ENCODE measurements at regions not wholly inside any gene's neighbourhood (a gene's known extent, or its start where the extent isn't known, plus 50 kb on each side); places are given as distances from the start of the nearest gene placed in this dataset.

DNA sequence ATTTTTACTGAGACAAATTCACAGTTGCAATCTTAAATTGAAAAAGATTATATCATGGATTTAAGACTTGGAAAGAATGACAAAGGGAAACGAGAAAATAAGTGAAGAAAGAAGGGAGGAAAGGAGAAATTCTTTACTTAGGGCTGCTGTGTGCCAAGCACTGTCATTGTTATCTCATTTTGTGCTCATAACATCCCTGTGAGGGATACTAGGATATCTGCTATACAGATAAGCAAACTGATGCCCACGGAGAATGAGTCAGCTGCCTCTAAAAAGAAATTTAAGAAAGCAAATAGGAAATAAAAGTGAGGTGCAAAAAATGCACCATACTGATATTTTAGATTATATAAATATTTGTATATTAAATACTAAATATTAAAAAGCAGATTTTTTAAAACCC, 183.6 kb upstream of the NR5A2 start:
- no peak overlapping the region for H2BK5ac ChIP-seq (ENCODE audit: low read length)
- H2AFZ ChIP-seq (ENCODE audit: low read length) = no peak overlapping the region
- no peak overlapping the region for H3K18ac ChIP-seq (ENCODE audit: low read length)
- no peak overlapping the region for H3K9ac ChIP-seq (ENCODE audit: low read depth, low read length, poor library complexity)
- H4K91ac ChIP-seq (ENCODE audit: low read depth, low read length, poor library complexity) = no peak overlapping the region
- H3K36me3 ChIP-seq (replicated peaks in 1 of 2; ENCODE audit: control insufficient read depth in 2 of 2, insufficient read depth in 2 of 2, low read length in 2 of 2) = no peaks in the 10 kb centered on the region
- no peaks in the 10 kb centered on the region for H3K79me1 ChIP-seq (ENCODE audit: low read depth, low read length)
- H2BK15ac ChIP-seq (ENCODE audit: low read length) = no peak overlapping the region
- no peak overlapping the region for H3K23ac ChIP-seq (ENCODE audit: low read depth, low read length, poor library complexity)
- H2BK120ac ChIP-seq (ENCODE audit: low read depth, low read length) = no peak overlapping the region
- no peak overlapping the region for H3K14ac ChIP-seq (ENCODE audit: low read length)
- H3K4me1 ChIP-seq (ENCODE audit: control insufficient read depth in 2 of 2, insufficient read depth in 1 of 2, low read depth in 1 of 2, low read length in 2 of 2) = no peaks in the 10 kb centered on the region
- H3K27me3 ChIP-seq (ENCODE audit: control insufficient read depth in 3 of 3, insufficient read depth in 3 of 3, low read depth in 1 of 3, low read length in 3 of 3) = no peaks in the 10 kb centered on the region
- H3K9me3 ChIP-seq (replicated peaks in 1 of 2; ENCODE audit: control insufficient read depth in 2 of 2, insufficient read depth in 1 of 2, low read depth in 1 of 2, low read length in 2 of 2) = no peaks in the 10 kb centered on the region
- no peak overlapping the region for H2AK5ac ChIP-seq (ENCODE audit: low read depth, low read length)
- no peak overlapping the region for H3K4ac ChIP-seq (ENCODE audit: low read length)
- H3K27ac ChIP-seq (replicated peaks; ENCODE audit: low read length) = no peak overlapping the region
- no peak overlapping the region for H4K8ac ChIP-seq (ENCODE audit: low read depth, low read length)
- no peak overlapping the region for H3K4me2 ChIP-seq (ENCODE audit: insufficient read depth, low read length, poor library complexity, severe bottlenecking)
- DNase-seq (ENCODE audit: low spot score) = no peak
- WGBS, 2 donors (ENCODE audit: extremely low coverage in 2 of 2, insufficient read length in 2 of 2, insufficient replicate concordance in 1 of 2) = no CpG with 5 or more reads among the region's 2 CpGs
- no peak overlapping the region for H3K4me3 ChIP-seq (ENCODE audit: low read length in 2 of 2)
- H2BK12ac ChIP-seq (ENCODE audit: low read length) = no peak overlapping the region

DNA sequence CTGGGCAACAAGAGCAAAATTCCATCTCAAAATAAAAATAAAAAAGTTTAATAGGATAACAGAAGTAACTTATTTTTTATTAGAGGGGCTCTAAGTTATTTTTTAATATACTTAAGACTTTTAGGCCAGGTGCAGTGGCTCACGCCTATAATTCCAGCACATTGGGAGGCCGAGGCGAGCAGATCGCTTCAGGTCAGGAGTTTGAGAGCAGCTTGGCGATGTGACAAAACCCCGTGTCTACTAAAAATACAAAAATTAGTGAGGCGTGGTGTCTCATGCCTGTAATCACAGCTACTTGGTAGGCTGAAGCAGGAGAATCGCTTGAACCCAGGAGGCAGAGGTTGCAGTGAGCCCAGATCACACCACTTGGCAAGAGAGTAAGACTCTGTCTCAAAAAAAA, 180.5 kb upstream of the NR5A2 start:
- Histone ChIP-seq H3K4ac (ENCODE audit: low read length) (no peak overlapping the region), H4K8ac (ENCODE audit: low read depth, low read length) (no peak overlapping the region), H3K23ac (ENCODE audit: low read depth, low read length, poor library complexity) (no peak overlapping the region), H4K91ac (ENCODE audit: low read depth, low read length, poor library complexity) (no peak overlapping the region), H3K27ac (replicated peaks; ENCODE audit: low read length) (no peak overlapping the region), H2BK12ac (ENCODE audit: low read length) (no peak overlapping the region), H3K4me1 (ENCODE audit: control insufficient read depth in 2 of 2, insufficient read depth in 1 of 2, low read depth in 1 of 2, low read length in 2 of 2) (peaks cover 0 to 5% of the 10 kb centered on the region in 2 donors), H2BK120ac (ENCODE audit: low read depth, low read length) (no peak overlapping the region), H3K14ac (ENCODE audit: low read length) (no peak overlapping the region), H2AK5ac (ENCODE audit: low read depth, low read length) (no peak overlapping the region), H3K79me1 (ENCODE audit: low read depth, low read length) (no peaks in the 10 kb centered on the region), H2BK5ac (ENCODE audit: low read length) (no peak overlapping the region), H3K9ac (ENCODE audit: low read depth, low read length, poor library complexity) (no peak overlapping the region), H3K18ac (ENCODE audit: low read length) (no peak overlapping the region), H3K36me3 (replicated peaks in 1 of 2; ENCODE audit: control insufficient read depth in 2 of 2, insufficient read depth in 2 of 2, low read length in 2 of 2) (no peaks in the 10 kb centered on the region), H3K4me2 (ENCODE audit: insufficient read depth, low read length, poor library complexity, severe bottlenecking) (no peak overlapping the region), H3K27me3 (ENCODE audit: control insufficient read depth in 3 of 3, insufficient read depth in 3 of 3, low read depth in 1 of 3, low read length in 3 of 3) (no peaks in the 10 kb centered on the region), H2AFZ (ENCODE audit: low read length) (no peak overlapping the region), H2BK15ac (ENCODE audit: low read length) (no peak overlapping the region), H3K9me3 (replicated peaks in 1 of 2; ENCODE audit: control insufficient read depth in 2 of 2, insufficient read depth in 1 of 2, low read depth in 1 of 2, low read length in 2 of 2) (no peaks in the 10 kb centered on the region), H3K4me3 (ENCODE audit: low read length in 2 of 2) (no peak overlapping the region)
- WGBS, 2 donors (ENCODE audit: extremely low coverage in 2 of 2, insufficient read length in 2 of 2, insufficient replicate concordance in 1 of 2) = no CpG with 5 or more reads among the region's 8 CpGs
- DNase-seq (ENCODE audit: low spot score) = no peak

DNA sequence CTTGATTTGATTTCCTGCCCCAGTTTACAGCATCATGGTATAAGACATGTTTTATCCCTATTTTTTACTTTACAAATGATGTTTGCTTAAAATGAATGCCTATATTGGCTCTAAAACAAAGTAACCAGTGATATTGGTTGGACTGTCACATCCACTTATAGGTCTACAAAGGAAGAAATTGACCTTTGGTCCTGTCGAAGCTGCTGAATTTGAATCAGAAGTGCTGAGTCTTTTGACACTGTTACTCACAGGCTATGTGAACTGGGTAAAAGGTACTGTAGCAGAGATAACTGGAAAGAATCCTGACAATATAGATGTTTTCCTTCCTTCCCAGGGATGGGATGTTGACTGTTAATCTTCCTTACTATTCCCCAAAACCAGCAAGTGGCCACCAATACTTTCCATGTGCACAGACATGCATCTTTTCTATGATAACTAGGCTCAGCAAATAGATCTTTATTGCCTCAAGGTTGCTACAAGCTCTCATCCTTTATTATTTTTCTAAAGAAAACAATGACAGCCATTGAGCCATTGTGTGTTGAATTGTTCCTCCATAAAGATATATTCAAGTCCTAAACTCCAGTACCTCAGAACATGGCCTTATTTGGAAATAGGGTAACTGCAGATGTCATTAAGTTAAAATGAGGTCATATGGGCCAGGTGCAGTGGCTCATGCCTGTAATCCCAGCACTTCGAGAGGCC, 175.9 kb upstream of the NR5A2 start:
- Histone ChIP-seq H2BK12ac (ENCODE audit: low read length) (no peak overlapping the region), H3K18ac (ENCODE audit: low read length) (no peak overlapping the region), H3K4me1 (ENCODE audit: control insufficient read depth in 2 of 2, insufficient read depth in 1 of 2, low read depth in 1 of 2, low read length in 2 of 2) (peaks cover 0 to 8% of the 10 kb centered on the region in 2 donors), H4K91ac (ENCODE audit: low read depth, low read length, poor library complexity) (no peak overlapping the region), H3K27me3 (ENCODE audit: control insufficient read depth in 3 of 3, insufficient read depth in 3 of 3, low read depth in 1 of 3, low read length in 3 of 3) (no peaks in the 10 kb centered on the region), H3K79me1 (ENCODE audit: low read depth, low read length) (no peaks in the 10 kb centered on the region), H2BK15ac (ENCODE audit: low read length) (no peak overlapping the region), H3K4ac (ENCODE audit: low read length) (no peak overlapping the region), H4K8ac (ENCODE audit: low read depth, low read length) (no peak overlapping the region), H3K23ac (ENCODE audit: low read depth, low read length, poor library complexity) (no peak overlapping the region), H3K36me3 (replicated peaks in 1 of 2; ENCODE audit: control insufficient read depth in 2 of 2, insufficient read depth in 2 of 2, low read length in 2 of 2) (no peaks in the 10 kb centered on the region), H3K4me2 (ENCODE audit: insufficient read depth, low read length, poor library complexity, severe bottlenecking) (no peak overlapping the region), H3K9ac (ENCODE audit: low read depth, low read length, poor library complexity) (no peak overlapping the region), H3K9me3 (replicated peaks in 1 of 2; ENCODE audit: control insufficient read depth in 2 of 2, insufficient read depth in 1 of 2, low read depth in 1 of 2, low read length in 2 of 2) (no peaks in the 10 kb centered on the region), H2AK5ac (ENCODE audit: low read depth, low read length) (no peak overlapping the region), H3K27ac (replicated peaks; ENCODE audit: low read length) (no peak overlapping the region), H2AFZ (ENCODE audit: low read length) (no peak overlapping the region), H3K4me3 (ENCODE audit: low read length in 2 of 2) (no peak overlapping the region), H2BK120ac (ENCODE audit: low read depth, low read length) (no peak overlapping the region), H3K14ac (ENCODE audit: low read length) (no peak overlapping the region), H2BK5ac (ENCODE audit: low read length) (no peak overlapping the region)
- WGBS, 2 donors (ENCODE audit: extremely low coverage in 2 of 2, insufficient read length in 2 of 2, insufficient replicate concordance in 1 of 2) = no CpG with 5 or more reads among the region's 2 CpGs
- DNase-seq (ENCODE audit: low spot score) = peak; percentile 6

DNA sequence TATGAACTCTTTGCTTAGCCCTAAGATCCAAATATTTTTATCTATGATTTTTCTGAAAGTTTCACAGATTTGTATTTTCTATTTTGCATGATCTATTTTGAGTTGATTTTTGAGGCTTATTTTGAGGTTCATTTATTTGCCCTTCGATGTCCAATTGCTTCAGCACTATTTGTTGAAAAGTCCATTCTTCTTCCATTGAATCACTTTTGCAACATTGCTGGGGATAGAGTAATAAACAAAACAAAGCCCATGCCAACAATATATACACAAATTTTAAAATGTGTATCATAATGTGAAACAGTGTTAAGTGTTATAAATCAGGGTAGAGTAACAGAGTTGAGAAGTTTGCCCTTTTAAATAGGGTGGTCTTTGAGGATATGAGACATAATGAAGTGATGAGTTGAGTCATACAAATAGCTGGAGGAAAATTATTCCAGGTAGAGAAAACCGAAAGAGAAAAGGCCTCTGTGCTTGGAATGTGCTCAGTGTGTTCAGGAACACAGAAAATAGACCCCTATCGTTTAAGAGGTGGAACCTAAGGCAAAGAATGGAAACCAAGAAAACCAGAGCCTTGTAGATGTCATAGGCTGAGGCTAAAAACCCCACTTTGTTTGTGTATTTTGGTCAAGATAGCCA, 172.7 kb upstream of the NR5A2 start:
- Histone ChIP-seq H2AK5ac (ENCODE audit: low read depth, low read length) (no peak overlapping the region), H2BK15ac (ENCODE audit: low read length) (no peak overlapping the region), H2BK12ac (ENCODE audit: low read length) (no peak overlapping the region), H3K4ac (ENCODE audit: low read length) (no peak overlapping the region), H4K8ac (ENCODE audit: low read depth, low read length) (no peak overlapping the region), H3K4me3 (ENCODE audit: low read length in 2 of 2) (no peak overlapping the region), H2AFZ (ENCODE audit: low read length) (no peak overlapping the region), H3K9ac (ENCODE audit: low read depth, low read length, poor library complexity) (no peak overlapping the region), H3K18ac (ENCODE audit: low read length) (no peak overlapping the region), H2BK5ac (ENCODE audit: low read length) (no peak overlapping the region), H3K4me2 (ENCODE audit: insufficient read depth, low read length, poor library complexity, severe bottlenecking) (no peak overlapping the region), H3K9me3 (replicated peaks in 1 of 2; ENCODE audit: control insufficient read depth in 2 of 2, insufficient read depth in 1 of 2, low read depth in 1 of 2, low read length in 2 of 2) (no peaks in the 10 kb centered on the region), H3K27me3 (ENCODE audit: control insufficient read depth in 3 of 3, insufficient read depth in 3 of 3, low read depth in 1 of 3, low read length in 3 of 3) (no peaks in the 10 kb centered on the region), H3K23ac (ENCODE audit: low read depth, low read length, poor library complexity) (no peak overlapping the region), H3K79me1 (ENCODE audit: low read depth, low read length) (no peaks in the 10 kb centered on the region), H3K36me3 (replicated peaks in 1 of 2; ENCODE audit: control insufficient read depth in 2 of 2, insufficient read depth in 2 of 2, low read length in 2 of 2) (no peaks in the 10 kb centered on the region), H3K14ac (ENCODE audit: low read length) (no peak overlapping the region), H3K27ac (replicated peaks; ENCODE audit: low read length) (no peak overlapping the region), H2BK120ac (ENCODE audit: low read depth, low read length) (no peak overlapping the region), H3K4me1 (ENCODE audit: control insufficient read depth in 2 of 2, insufficient read depth in 1 of 2, low read depth in 1 of 2, low read length in 2 of 2) (peaks cover 2 to 9% of the 10 kb centered on the region in 2 donors), H4K91ac (ENCODE audit: low read depth, low read length, poor library complexity) (no peak overlapping the region)
- no peak for DNase-seq (ENCODE audit: low spot score)
- WGBS, 2 donors (ENCODE audit: extremely low coverage in 2 of 2, insufficient read length in 2 of 2, insufficient replicate concordance in 1 of 2) = no CpG with 5 or more reads among the region's 3 CpGs
